ENCODE measurements at regions not wholly inside any gene's neighbourhood (a gene's known extent, or its start where the extent isn't known, plus 50 kb on each side); places are given as distances from the start of the nearest gene placed in this dataset.

GRCh38 chr2:183283209-183283608, 159.0 kb downstream of the NUP35 start:
- no peaks in the 10 kb centered on the region for H3K27me3 Mint-ChIP-seq (ENCODE audit: low read depth)
- H3K9me3 Mint-ChIP-seq = no peaks in the 10 kb centered on the region
- H3K4me3 Mint-ChIP-seq = no peak overlapping the region
- H3K27ac Mint-ChIP-seq (ENCODE audit: unreplicated experiment) = no peak overlapping the region
- no peaks in the 10 kb centered on the region for H3K4me1 Mint-ChIP-seq
- no peaks in the 10 kb centered on the region for H3K36me3 Mint-ChIP-seq (ENCODE audit: low read depth)
- no peak for TF ChIP-seq CTCF (conservative IDR thresholded peaks at IDR 0.05)
- no peak for DNase-seq (ENCODE audit: low read depth, low spot score)

DNA sequence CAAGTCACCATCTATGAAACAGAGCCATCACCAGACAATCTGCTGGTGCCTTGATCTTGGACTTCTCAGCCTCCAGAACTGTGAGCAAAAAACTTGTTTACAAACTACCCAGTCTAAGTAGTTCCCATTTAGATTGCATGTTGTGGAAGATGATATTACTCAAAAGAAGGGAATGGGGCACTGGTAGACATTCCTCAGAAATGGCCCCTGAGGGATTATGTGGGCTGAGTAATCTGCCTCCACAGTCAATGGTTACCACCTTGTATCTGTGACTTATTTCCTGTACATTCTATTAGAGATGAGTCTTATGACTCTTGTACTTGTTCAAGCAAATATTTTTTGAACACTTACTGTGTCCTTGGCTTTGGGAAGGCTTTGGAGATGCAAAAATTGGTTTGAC, 160.4 kb downstream of the NUP35 start:
- Mint-ChIP-seq H3K27ac (ENCODE audit: unreplicated experiment) (no peak overlapping the region), H3K27me3 (ENCODE audit: low read depth) (no peaks in the 10 kb centered on the region), H3K4me3 (no peak overlapping the region), H3K4me1 (no peaks in the 10 kb centered on the region), H3K36me3 (ENCODE audit: low read depth) (no peaks in the 10 kb centered on the region), H3K9me3 (no peaks in the 10 kb centered on the region)
- TF ChIP-seq CTCF (conservative IDR thresholded peaks at IDR 0.05) = no peak
- DNase-seq (ENCODE audit: low read depth, low spot score) = no peak

DNA sequence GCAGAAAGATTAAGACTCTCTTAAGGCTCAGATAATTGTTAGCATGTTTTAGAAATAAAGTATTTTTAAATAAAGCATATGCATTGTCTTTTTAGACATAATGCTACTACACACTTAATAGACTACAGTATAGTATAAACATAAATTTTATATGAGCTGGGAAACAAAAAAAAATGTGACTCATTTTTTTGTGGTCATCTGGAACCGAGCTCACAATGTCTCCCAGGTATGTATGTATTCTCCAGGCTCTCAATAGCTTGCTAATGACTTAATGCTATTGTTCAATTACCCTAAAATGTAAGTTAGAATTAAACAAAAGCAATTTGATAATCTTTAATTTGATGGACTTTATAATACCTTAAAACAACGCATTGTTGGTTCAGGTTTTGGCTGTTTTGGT, 167.2 kb downstream of the NUP35 start:
- no peak for TF ChIP-seq CTCF (conservative IDR thresholded peaks at IDR 0.05)
- peaks cover 6% of the 10 kb centered on the region for H3K9me3 Mint-ChIP-seq
- DNase-seq (ENCODE audit: low read depth, low spot score) = no peak
- no peak overlapping the region for H3K4me3 Mint-ChIP-seq
- peaks cover 4% of the 10 kb centered on the region for H3K4me1 Mint-ChIP-seq
- no peak overlapping the region for H3K27ac Mint-ChIP-seq (ENCODE audit: unreplicated experiment)
- no peaks in the 10 kb centered on the region for H3K36me3 Mint-ChIP-seq (ENCODE audit: low read depth)
- H3K27me3 Mint-ChIP-seq (ENCODE audit: low read depth) = no peaks in the 10 kb centered on the region

- Mint-ChIP-seq H3K36me3 (ENCODE audit: low read depth) (no peaks in the 10 kb centered on the region), H3K4me1 (peaks cover 4% of the 10 kb centered on the region), H3K27ac (ENCODE audit: unreplicated experiment) (no peak overlapping the region), H3K9me3 (peaks cover 7% of the 10 kb centered on the region), H3K4me3 (no peak overlapping the region), H3K27me3 (ENCODE audit: low read depth) (no peaks in the 10 kb centered on the region)
- no peak for TF ChIP-seq CTCF (conservative IDR thresholded peaks at IDR 0.05)
- no peak for DNase-seq (ENCODE audit: low read depth, low spot score)
These were observed 167.8 kb downstream of the NUP35 start for GRCh38 chr2:183292028-183292427.

DNA sequence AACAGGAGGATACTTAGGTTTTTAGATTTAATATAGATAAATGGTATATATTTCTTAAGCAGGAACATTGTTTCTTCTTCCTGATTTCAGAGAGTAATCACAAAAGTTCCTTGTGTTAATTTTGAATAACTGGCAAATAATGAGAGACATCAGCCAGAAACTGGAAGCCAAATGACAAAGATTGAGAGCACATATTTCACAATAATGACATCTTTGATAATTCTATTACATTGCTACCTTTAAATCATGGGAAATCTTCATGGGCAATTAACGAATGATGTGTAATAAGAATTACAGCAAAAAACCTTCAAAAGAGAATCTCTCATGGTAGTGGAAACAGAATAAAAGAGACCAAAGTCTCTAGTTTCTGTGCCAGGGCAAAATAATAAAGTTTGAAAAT, 215.1 kb downstream of the NUP35 start:
- DNase-seq (ENCODE audit: low read depth, low spot score) = no peak
- Mint-ChIP-seq H3K27ac (ENCODE audit: unreplicated experiment) (no peak overlapping the region), H3K9me3 (no peaks in the 10 kb centered on the region), H3K27me3 (ENCODE audit: low read depth) (no peaks in the 10 kb centered on the region), H3K4me3 (no peak overlapping the region), H3K36me3 (ENCODE audit: low read depth) (no peaks in the 10 kb centered on the region), H3K4me1 (no peaks in the 10 kb centered on the region)
- TF ChIP-seq CTCF (conservative IDR thresholded peaks at IDR 0.05) = no peak

DNA sequence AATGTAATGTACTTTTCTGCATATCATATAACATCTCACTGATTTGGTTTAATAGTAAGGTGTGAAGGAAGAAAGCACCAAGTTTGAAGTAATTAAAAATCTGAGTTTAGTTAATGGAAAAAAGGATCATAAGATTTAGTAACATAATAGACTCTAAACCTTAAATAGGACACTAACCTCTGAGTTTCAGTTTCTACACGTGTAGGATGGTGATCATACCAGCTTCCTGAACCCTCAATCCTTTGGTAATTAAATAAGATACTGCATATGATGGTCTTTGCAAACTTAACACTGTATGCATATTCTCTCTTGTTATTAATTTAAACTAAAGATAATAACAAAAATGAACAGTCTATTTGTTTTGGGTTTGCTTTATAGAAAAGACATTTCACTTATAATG, 216.8 kb downstream of the NUP35 start:
- no peak overlapping the region for H3K27ac Mint-ChIP-seq (ENCODE audit: unreplicated experiment)
- H3K36me3 Mint-ChIP-seq (ENCODE audit: low read depth) = no peaks in the 10 kb centered on the region
- TF ChIP-seq CTCF (conservative IDR thresholded peaks at IDR 0.05) = no peak
- H3K9me3 Mint-ChIP-seq = no peaks in the 10 kb centered on the region
- no peak overlapping the region for H3K4me3 Mint-ChIP-seq
- no peak for DNase-seq (ENCODE audit: low read depth, low spot score)
- H3K4me1 Mint-ChIP-seq = no peaks in the 10 kb centered on the region
- H3K27me3 Mint-ChIP-seq (ENCODE audit: low read depth) = no peaks in the 10 kb centered on the region

All from neural crest cell (in vitro differentiated cells).